Endothelial cell (in vitro differentiated cells): ENCODE measurements at regions not wholly inside any gene's neighbourhood (a gene's known extent, or its start where the extent isn't known, plus 50 kb on each side); places are given as distances from the start of the nearest gene placed in this dataset.
A peak's percentile ranks its signal among the peaks of the same experiment; 100 is the strongest.

Source experiments
- DNase-seq: peaks from one replicate; pipeline ENCODE4 v3.0.0; 2021; ENCODE audit warnings: low spot score
- H3K27ac Mint-ChIP-seq: one replicate; pipeline ENCODE4 v1.8.0; 2021; ENCODE audit warnings: mixed read lengths, inconsistent platforms; ENCODE audit not compliant: unreplicated experiment
- H3K27me3 Mint-ChIP-seq: one replicate; pipeline ENCODE4 v1.8.0; 2021; ENCODE audit warnings: mild to moderate bottlenecking, moderate library complexity, mixed read lengths, inconsistent platforms; ENCODE audit not compliant: unreplicated experiment
- H3K36me3 Mint-ChIP-seq: one replicate; pipeline ENCODE4 v1.8.0; 2021; ENCODE audit warnings: mild to moderate bottlenecking, low read depth, mixed read lengths, inconsistent platforms; ENCODE audit not compliant: unreplicated experiment
- H3K4me1 Mint-ChIP-seq: one replicate; pipeline ENCODE4 v1.8.0; 2021; ENCODE audit warnings: mild to moderate bottlenecking, mixed read lengths, inconsistent platforms; ENCODE audit not compliant: unreplicated experiment
- H3K4me3 Mint-ChIP-seq: one replicate; pipeline ENCODE4 v1.8.0; 2021; ENCODE audit warnings: mild to moderate bottlenecking, mixed read lengths, inconsistent platforms; ENCODE audit not compliant: unreplicated experiment
- H3K9me3 Mint-ChIP-seq: one replicate; pipeline ENCODE4 v1.8.0; 2021; ENCODE audit warnings: mixed read lengths, inconsistent platforms; ENCODE audit not compliant: unreplicated experiment
- CTCF ChIP-seq: fragments of 200-600 bp; sonication (generic); IDR thresholded peaks from one replicate; pipeline ENCODE4 v1.5.0; 2021; ENCODE audit warnings: antibody characterized with exemption; ENCODE audit not compliant: unreplicated experiment

GRCh38 chr6:66664112-66664511 is 957.1 kb upstream of the EYS start:
- H3K4me3 Mint-ChIP-seq = no peak overlapping the region
- H3K4me1 Mint-ChIP-seq = no peaks in the 10 kb centered on the region
- no peaks in the 10 kb centered on the region for H3K27me3 Mint-ChIP-seq
- no peaks in the 10 kb centered on the region for H3K9me3 Mint-ChIP-seq
- TF ChIP-seq CTCF = no peak
- H3K36me3 Mint-ChIP-seq = no peaks in the 10 kb centered on the region
- H3K27ac Mint-ChIP-seq = no peak overlapping the region
- DNase-seq = no peak

GRCh38 chr6:66662721-66663507 is 955.9 kb upstream of the EYS start:
- Mint-ChIP-seq H3K4me3 (no peak overlapping the region), H3K27ac (no peak overlapping the region), H3K4me1 (no peaks in the 10 kb centered on the region), H3K27me3 (no peaks in the 10 kb centered on the region), H3K36me3 (no peaks in the 10 kb centered on the region), H3K9me3 (no peaks in the 10 kb centered on the region)
- no peak for TF ChIP-seq CTCF
- DNase-seq = no peak

GRCh38 chr6:66662196-66662595 is 955.2 kb upstream of the EYS start:
- no peak for DNase-seq
- Mint-ChIP-seq H3K27ac (no peak overlapping the region), H3K36me3 (no peaks in the 10 kb centered on the region), H3K4me3 (no peak overlapping the region), H3K27me3 (no peaks in the 10 kb centered on the region), H3K9me3 (no peaks in the 10 kb centered on the region), H3K4me1 (no peaks in the 10 kb centered on the region)
- TF ChIP-seq CTCF = peak; percentile 35

GRCh38 chr6:66655420-66655819 is 948.4 kb upstream of the EYS start:
- no peaks in the 10 kb centered on the region for H3K4me1 Mint-ChIP-seq
- H3K27me3 Mint-ChIP-seq = no peaks in the 10 kb centered on the region
- H3K9me3 Mint-ChIP-seq = peaks cover 17% of the 10 kb centered on the region
- H3K36me3 Mint-ChIP-seq = peaks cover 5% of the 10 kb centered on the region
- TF ChIP-seq CTCF = no peak
- H3K4me3 Mint-ChIP-seq = no peak overlapping the region
- DNase-seq = no peak
- no peak overlapping the region for H3K27ac Mint-ChIP-seq

- TF ChIP-seq CTCF = no peak
- Mint-ChIP-seq H3K36me3 (no peaks in the 10 kb centered on the region), H3K27ac (no peak overlapping the region), H3K9me3 (no peaks in the 10 kb centered on the region), H3K4me1 (no peaks in the 10 kb centered on the region), H3K4me3 (no peak overlapping the region), H3K27me3 (no peaks in the 10 kb centered on the region)
- DNase-seq = no peak
These were observed 931.5 kb upstream of the EYS start for GRCh38 chr6:66638518-66638917.
